GM12874 (cell line): ENCODE measurements at regions not wholly inside any gene's neighbourhood (a gene's known extent, or its start where the extent isn't known, plus 50 kb on each side); places are given as distances from the start of the nearest gene placed in this dataset.

Experiments
- CTCF ChIP-seq: IDR thresholded peaks from 2 replicates; pipeline ENCODE4 v1.5.1; 2011; ENCODE audit warnings: low read depth, mild to moderate bottlenecking, control low read depth, low read length, moderate library complexity; ENCODE audit not compliant: insufficient read depth

GRCh38 chr10:3932597-3933375 is 147.8 kb upstream of the KLF6 start:
- TF ChIP-seq CTCF, result no peak

GRCh38 chr10:3931901-3932300 is 146.9 kb upstream of the KLF6 start:
- TF ChIP-seq CTCF, result no peak

- TF ChIP-seq CTCF, result no peak
Observed at GRCh38 chr10:3931224-3931623, 146.2 kb upstream of the KLF6 start.

DNA sequence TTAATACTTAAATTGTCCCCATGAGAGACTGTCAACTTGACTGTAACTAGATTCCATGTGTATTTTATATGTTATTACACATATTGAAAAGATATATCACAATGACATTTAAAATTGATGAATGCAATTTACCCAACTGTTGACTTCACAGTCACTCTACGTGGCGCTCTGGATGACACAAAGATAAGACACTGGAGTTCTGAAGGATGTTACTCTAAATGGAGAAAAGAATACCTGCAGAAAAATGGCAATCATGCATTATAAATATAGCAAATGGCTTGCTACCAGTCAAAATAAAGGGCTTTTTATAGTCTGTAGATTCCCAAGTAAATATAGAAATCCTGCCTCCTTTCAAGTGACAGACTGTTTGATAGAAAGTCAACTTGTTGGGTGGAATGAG is 143.6 kb upstream of the KLF6 start:
- TF ChIP-seq CTCF, result no peak

DNA sequence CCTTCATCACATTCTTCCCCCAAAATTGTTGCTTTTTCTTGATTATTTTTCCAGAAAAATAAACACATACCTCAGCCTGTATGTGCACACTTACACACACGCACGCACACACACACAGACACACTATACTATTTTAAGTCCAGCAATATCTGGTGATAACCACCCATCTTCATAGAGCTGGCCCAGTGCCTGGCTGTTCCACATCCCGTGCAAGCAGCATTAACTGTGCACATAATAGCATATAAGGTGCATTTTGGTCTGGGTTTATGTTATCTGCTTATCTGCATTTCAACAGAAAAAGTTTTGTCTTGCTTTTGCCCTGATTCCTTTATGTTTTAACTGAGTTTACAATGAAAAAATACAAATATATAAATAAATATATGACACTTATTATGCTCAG is 143.1 kb upstream of the KLF6 start:
- no peak for TF ChIP-seq CTCF

- TF ChIP-seq CTCF, result no peak
Observed at GRCh38 chr10:3926675-3927525, 141.9 kb upstream of the KLF6 start.

- TF ChIP-seq CTCF, result no peak
Observed at GRCh38 chr10:3926258-3926657, 141.2 kb upstream of the KLF6 start.
